Heart right ventricle (tissue), 16 donors: ENCODE measurements at regions not wholly inside any gene's neighbourhood (a gene's known extent, or its start where the extent isn't known, plus 50 kb on each side); places are given as distances from the start of the nearest gene placed in this dataset.

ENCODE experiments used
- ATAC-seq, 8 donors: fragments of 200-7000 bp; cut with Tn5 transposase; one replicate each; pipeline ENCODE4 v1.9.1; 2020; ENCODE audit warnings: mild to moderate bottlenecking in 8 of 8, moderate library complexity in 8 of 8, moderate number of reproducible peaks in 1 of 8
- DNase-seq, 2 donors: peaks; one replicate each; pipeline ENCODE4 v3.0.0-alpha.2; 2020
- H3K27ac ChIP-seq, 10 donors: fragments of 200-600 bp; sonication (generic) in 2 of 10; one replicate each; pipeline versions ENCODE4 v1.5.0 to v1.8.0; 2020 to 2022; ENCODE audit warnings: mild to moderate bottlenecking in 3 of 10
- H3K27me3 ChIP-seq, 7 donors: fragments of 200-600 bp; one replicate each; pipeline ENCODE4 v1.8.0; 2021 to 2022; ENCODE audit warnings: mild to moderate bottlenecking in 2 of 7
- H3K36me3 ChIP-seq, 9 donors: fragments of 200-600 bp; sonication (generic) in 1 of 9; one replicate each; pipeline versions ENCODE4 v1.5.0 to v1.8.0; 2020 to 2022; ENCODE audit warnings: mild to moderate bottlenecking in 2 of 9
- H3K4me1 ChIP-seq, 9 donors: fragments of 200-600 bp; sonication (generic) in 1 of 9; one replicate each; pipeline versions ENCODE4 v1.5.0 to v1.8.0; 2020 to 2022; ENCODE audit warnings: mild to moderate bottlenecking in 4 of 9
- H3K4me3 ChIP-seq, 10 donors: fragments of 200-600 bp; sonication (generic) in 2 of 10; one replicate each; pipeline versions ENCODE4 v1.5.0 to v1.8.0; 2020 to 2022; ENCODE audit warnings: mild to moderate bottlenecking in 7 of 10, moderate library complexity in 2 of 10
- H3K9me3 ChIP-seq, 11 donors: fragments of 200-600 bp in 10 of 11; sonication (generic) in 2 of 11; one replicate each; pipeline versions ENCODE4 v1.5.0 to v1.8.0; 2013 to 2022; ENCODE audit warnings: mild to moderate bottlenecking in 2 of 11, control low read depth in 1 of 11, moderate library complexity in 1 of 11
- WGBS, 2 donors: extraction: QIAGEN DNeasy Blood & Tissue Kit; methylation state at CpG; one replicate each; pipeline ENCODE4 v1.1.7; 2013; ENCODE audit warnings: inconsistent platforms in 1 of 2; 5-methylcytosine and 5-hydroxymethylcytosine counted together
- intact Hi-C, 10 donors: fragments of 100-400 bp; cut with DNase I; formaldehyde crosslinking; loops; one replicate each; pipeline versions ENCODE4 v1.11.1 to v1.14.2; 2022
- TF ChIP-seq, protein P1 (sequence below), 9 donors: fragments of 200-600 bp; sonication (generic) in 2 of 9; IDR thresholded peaks; one replicate each; pipeline versions ENCODE4 v1.5.0 to v1.8.0; 2021 to 2022; ENCODE audit warnings: antibody characterized with exemption in 9 of 9, mild to moderate bottlenecking in 5 of 9, moderate library complexity in 1 of 9
- donor health status: Arrhythmogenic right ventricular cardiomyopathy.
- donor health status: ischemic (EF 13 %, LVEDD 7.1; RV severe dilation, severe dysfunction).
- donor health status: healthy with polysubstance abuse.
- donor health status: DM: no; HTN: yes; CAD: no.
- donor health status: DM: no; HTN: no; CAD: no.
- donor health status: ischemic (EF 25% LVEDD 6.9; RV normal size, moderate dysfunction).
- donor health status: ischemic (EF 25% LVEDD 5.7; RV mildly dilated, moderate dysfunction).
- donor health status: healthy.
- donor health status: DM: yes; HTN: yes; CAD: no.
- donor health status: Ischemic cardiomyopathy.
- donor health status: ischemic (EF 35%, LVEDD 5.7; RV mildly dilated, moderate dysfunction).
- donor health status: nonischemic (EF 11% LVEDD 7.7; RV severe dilation, severe dysfunction).
- donor health status: DM: yes; HTN: yes; CAD: no.
- donor health status: PGD.
- donor health status: ischemic (EF 29% LVEDD 5.4; RV normal size, mild dysfunction).
- donor health status: nonischemic (EF 23%, LVEDD 6.1; RV moderate dilation, normal function).

DNA sequence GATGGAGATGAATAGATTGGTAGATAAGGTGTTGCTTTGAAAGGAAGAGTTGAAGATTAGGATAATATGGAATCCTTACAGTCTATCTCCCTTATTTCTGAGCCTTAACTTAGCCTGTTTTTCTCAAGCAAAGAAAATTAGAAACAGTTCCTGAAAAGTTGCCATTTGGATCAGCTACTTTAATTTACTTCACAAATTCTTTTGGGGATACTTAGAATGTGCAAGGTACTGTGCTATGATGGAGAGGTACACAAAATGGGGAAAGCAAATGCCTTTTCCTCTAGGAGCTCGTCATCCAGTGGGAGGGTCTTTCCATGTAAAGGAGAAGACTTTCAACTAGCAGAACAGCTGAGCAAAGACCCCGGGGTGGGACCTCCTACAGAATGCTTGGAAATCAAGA lies 51.1 kb upstream of the SMARCA2 start:
- no peak overlapping the region for H3K4me3 ChIP-seq
- TF ChIP-seq, protein P1, sequence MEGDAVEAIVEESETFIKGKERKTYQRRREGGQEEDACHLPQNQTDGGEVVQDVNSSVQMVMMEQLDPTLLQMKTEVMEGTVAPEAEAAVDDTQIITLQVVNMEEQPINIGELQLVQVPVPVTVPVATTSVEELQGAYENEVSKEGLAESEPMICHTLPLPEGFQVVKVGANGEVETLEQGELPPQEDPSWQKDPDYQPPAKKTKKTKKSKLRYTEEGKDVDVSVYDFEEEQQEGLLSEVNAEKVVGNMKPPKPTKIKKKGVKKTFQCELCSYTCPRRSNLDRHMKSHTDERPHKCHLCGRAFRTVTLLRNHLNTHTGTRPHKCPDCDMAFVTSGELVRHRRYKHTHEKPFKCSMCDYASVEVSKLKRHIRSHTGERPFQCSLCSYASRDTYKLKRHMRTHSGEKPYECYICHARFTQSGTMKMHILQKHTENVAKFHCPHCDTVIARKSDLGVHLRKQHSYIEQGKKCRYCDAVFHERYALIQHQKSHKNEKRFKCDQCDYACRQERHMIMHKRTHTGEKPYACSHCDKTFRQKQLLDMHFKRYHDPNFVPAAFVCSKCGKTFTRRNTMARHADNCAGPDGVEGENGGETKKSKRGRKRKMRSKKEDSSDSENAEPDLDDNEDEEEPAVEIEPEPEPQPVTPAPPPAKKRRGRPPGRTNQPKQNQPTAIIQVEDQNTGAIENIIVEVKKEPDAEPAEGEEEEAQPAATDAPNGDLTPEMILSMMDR (IDR thresholded peaks at IDR 0.05), result no peak
- ATAC-seq (no peak), DNase-seq (no peak)
- no peaks in the 10 kb centered on the region for H3K27me3 ChIP-seq
- no peak overlapping the region for H3K27ac ChIP-seq
- H3K36me3 ChIP-seq, result no peaks in the 10 kb centered on the region
- peaks cover 0 to 22% (median 7%) of the 10 kb centered on the region in 9 donors for H3K4me1 ChIP-seq
- intact Hi-C loops, result no loop called here
- no peaks in the 10 kb centered on the region for H3K9me3 ChIP-seq
- 76 to 84% methylated on average over 2 of the region's 2 CpGs for WGBS, 2 donors
